HFF-Myc (cell line): ENCODE measurements at regions not wholly inside any gene's neighbourhood (a gene's known extent, or its start where the extent isn't known, plus 50 kb on each side); places are given as distances from the start of the nearest gene placed in this dataset.

ENCODE experiments used
- DNase-seq: peaks from one replicate; pipeline ENCODE4 v3.0.0-alpha.2; 2011; ENCODE audit warnings: low read depth; ENCODE audit errors: extremely low read depth
- H3K4me3 ChIP-seq: replicated peaks from 2 replicates; pipeline ENCODE4 v1.5.1; 2011; ENCODE audit warnings: low read depth, mild to moderate bottlenecking, control low read depth, low read length
- TF ChIP-seq, protein P1 (sequence below): IDR thresholded peaks from 2 replicates; pipeline ENCODE4 v1.5.1; 2012; ENCODE audit warnings: mild to moderate bottlenecking, low read depth, low read length, control low read depth; ENCODE audit errors: missing control alignments

DNA sequence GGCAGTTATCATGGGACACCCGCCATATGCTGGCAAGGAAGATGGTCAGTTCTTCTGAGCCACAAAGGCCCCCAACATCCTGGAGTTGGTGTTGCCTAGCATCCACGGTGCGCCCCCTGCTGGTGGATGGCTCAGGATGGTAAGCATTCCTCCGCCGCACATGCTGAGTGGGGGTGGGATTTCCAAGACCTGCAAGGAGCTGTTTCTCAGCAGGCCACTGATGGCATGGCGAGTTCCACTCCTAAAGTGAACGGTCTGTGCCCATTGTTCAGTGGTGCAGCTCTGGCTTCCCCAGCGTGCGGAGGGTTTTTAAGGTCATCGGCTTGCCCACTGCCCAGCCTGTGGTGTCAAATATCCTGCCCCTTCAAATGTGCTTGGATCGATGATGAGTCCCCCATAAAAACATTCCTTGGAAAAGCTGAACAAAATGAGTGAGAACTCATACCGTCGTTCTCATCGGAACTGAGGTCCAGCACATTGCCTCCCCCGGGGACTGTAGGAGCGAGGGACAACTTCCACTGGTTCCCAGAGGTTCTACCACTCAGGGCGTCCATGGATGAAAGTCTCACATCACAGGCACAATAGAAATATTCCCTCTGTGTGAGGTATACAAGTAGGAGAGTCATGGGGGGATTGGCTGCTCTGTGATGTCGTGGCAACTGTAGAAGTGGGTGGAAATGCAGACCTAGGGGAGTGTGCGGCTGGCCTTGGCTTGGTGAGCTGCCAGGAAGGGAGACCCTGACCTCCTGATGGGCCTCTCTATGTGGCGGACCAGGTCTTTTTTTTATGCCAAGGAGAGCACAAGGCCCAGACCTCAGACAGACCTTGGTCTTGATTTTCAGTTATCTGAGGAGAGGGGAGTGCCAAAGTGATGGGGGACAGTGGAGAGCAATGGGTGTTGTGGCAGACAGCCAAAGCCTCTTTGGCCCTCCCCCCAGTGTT, 102.0 kb downstream of the SNRPN start:
- H3K4me3 ChIP-seq, result no peak overlapping the region
- TF ChIP-seq, protein P1, sequence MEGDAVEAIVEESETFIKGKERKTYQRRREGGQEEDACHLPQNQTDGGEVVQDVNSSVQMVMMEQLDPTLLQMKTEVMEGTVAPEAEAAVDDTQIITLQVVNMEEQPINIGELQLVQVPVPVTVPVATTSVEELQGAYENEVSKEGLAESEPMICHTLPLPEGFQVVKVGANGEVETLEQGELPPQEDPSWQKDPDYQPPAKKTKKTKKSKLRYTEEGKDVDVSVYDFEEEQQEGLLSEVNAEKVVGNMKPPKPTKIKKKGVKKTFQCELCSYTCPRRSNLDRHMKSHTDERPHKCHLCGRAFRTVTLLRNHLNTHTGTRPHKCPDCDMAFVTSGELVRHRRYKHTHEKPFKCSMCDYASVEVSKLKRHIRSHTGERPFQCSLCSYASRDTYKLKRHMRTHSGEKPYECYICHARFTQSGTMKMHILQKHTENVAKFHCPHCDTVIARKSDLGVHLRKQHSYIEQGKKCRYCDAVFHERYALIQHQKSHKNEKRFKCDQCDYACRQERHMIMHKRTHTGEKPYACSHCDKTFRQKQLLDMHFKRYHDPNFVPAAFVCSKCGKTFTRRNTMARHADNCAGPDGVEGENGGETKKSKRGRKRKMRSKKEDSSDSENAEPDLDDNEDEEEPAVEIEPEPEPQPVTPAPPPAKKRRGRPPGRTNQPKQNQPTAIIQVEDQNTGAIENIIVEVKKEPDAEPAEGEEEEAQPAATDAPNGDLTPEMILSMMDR, result peak; percentile 20

DNA sequence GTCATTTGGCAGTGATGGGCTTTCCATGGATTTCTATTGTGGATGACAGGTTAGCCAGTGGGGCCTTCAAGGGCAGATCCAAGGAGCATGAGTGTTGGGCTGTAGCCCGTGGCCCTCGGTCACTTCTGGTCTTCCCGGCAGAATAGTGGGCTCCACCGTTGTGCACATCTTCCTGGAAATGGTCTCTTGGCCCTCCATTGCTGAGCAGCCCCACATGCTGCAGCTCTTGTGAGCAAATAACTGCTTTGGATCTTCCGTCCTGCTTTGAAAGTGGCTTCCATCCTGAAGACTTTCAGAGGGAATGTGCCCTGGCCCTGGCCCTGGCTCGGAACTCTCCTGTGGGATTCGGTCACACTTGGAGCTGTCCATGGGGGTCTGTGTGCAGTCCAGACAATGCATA, 102.8 kb downstream of the SNRPN start:
- no peak for DNase-seq
- no peak overlapping the region for H3K4me3 ChIP-seq
- TF ChIP-seq, protein P1, result no peak

More for the DNA sequence above, 102.0 kb downstream of the SNRPN start:
- no peak for DNase-seq

DNA sequence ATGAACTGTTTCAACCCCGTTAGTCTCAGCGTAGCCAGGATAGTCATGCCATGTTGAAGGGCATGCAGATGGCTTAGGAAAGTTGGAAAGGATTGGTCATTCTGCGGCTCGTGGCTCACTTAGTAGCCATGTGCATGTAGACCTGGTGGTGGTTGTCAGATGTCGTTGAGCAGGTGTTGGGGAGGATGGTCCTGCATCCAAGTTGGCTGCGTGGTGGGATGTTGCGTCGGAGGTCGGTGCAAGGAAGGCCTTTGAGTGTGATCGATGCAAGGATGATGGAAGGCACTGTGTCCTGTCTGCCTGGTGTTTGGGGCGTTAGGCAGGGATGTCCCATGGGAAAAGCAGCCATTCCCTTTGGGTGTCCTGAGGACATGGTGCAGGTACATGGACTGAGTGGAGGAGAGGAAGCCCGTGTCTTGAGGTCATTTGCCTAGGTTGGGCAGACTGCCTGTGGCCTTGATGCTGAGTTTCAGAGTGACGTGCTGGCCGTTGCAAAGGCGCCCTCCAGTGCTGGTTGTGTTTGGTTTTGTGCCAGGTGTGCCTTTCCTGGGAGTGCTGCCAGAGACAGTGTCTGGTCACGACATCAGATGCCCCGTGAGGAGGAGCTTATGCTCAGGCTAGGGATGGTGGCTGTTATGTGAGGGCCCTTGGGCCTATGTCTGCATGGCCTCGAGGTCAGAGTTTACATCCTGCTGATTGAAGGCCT, 103.4 kb downstream of the SNRPN start:
- H3K4me3 ChIP-seq, result no peak overlapping the region
- TF ChIP-seq, protein P1, result no peak
- DNase-seq, result no peak

DNA sequence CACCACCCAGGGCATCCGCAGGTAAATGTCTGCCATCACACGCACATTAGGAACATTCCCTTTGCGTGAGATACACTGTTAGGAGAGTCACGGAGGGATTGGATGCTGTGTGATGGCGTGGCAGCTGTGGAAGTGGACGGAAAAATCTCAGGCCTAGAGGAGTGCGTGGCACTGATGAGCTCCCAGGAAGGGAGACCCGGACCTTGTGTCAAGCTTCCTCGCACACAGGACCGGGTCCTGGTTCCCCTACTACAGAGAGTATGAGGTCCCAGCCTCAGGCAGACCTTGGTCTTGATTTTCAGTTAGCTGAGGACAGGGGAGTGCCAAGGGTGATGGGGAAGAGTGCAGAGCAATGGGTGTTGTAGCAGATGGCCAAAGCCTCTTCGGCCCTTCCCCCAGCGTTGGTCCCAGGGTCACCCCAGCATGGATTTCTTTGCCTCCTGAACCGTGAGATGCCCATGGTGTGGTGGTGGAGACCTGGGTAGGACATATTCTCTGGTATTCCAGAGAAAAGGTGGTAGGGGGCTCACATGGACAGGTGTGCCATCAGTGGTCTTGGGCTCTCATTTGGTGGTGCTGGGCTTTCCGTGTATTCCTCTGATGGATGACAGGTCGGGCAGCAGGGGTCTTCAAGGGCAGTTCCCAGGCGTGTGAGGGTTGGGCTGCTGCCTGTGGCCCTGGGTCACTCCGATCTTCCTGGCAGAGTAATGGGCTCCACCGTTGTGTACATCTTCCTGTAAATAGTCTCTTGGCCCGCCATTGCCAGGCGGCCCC, 105.1 kb downstream of the SNRPN start:
- TF ChIP-seq, protein P1, result no peak
- no peak for DNase-seq
- no peak overlapping the region for H3K4me3 ChIP-seq

DNA sequence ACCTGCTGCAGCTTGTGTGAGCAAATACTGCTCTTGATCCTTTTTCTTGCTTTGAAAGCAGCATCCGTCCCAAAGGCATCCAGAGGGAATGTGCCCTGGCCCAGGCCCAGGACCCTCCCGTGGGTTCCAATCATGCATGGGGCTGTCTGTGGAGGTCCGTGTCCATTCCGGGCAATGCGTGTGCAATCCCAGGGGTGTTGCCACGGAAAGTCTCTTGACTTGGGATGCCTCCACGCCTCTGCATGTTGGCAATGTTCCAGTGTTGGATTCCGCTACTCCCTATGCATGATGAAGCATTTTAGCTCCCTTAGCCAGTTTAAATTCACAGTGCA, 105.7 kb downstream of the SNRPN start:
- TF ChIP-seq, protein P1, result no peak
- no peak for DNase-seq
- H3K4me3 ChIP-seq, result no peak overlapping the region

DNA sequence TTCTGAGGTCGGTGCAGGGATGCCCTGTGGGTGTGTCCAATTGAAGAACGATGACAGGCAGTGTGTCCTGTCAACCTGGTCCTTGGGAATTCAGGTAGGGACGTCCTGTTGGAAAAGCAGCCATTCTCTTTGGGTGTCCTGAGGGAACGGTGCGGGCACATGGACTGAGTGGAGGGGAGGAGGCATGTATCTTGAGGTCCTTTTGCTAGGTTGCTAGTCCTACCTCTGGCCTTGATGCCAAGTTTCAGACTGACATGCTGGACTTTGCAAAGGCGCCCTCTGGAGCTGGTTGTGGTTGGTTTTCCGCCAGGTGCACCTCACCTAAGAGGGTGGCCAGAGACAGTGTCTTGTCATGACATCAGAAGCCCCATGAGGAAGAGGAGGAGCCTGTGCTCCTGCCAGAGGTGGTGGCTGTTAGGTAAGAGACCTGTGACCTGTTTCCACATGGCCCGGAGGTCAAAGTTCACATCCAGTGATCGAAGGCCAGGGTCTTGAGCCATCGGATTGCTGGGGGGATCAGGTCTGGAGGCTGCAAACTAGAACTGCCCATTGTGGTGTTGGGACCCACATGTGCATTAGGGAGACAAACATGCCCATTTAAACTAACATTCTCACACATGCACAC, 106.3 kb downstream of the SNRPN start:
- no peak overlapping the region for H3K4me3 ChIP-seq
- no peak for DNase-seq
- TF ChIP-seq, protein P1, result no peak
